Esophagus muscularis mucosa (tissue), 4 donors: ENCODE measurements at regions not wholly inside any gene's neighbourhood (a gene's known extent, or its start where the extent isn't known, plus 50 kb on each side); places are given as distances from the start of the nearest gene placed in this dataset.

Experiments
- EP300 ChIP-seq: sonication (generic); formaldehyde crosslinking; IDR thresholded peaks from one replicate; pipeline ENCODE4 v1.6.1; 2017; ENCODE audit warnings: antibody characterized with exemption
- POLR2A ChIP-seq: fragments of 450-650 bp; IDR thresholded peaks from one replicate; pipeline ENCODE4 v1.6.1; 2017; ENCODE audit warnings: antibody characterized with exemption, moderate library complexity, mild to moderate bottlenecking, low read depth
- POLR2AphosphoS5 ChIP-seq, 2 donors: sonication (generic); formaldehyde crosslinking; IDR thresholded peaks; one replicate each; pipeline ENCODE4 v1.6.1; 2017; ENCODE audit warnings: antibody characterized with exemption in 2 of 2
- TF ChIP-seq, protein P1 (sequence below), 3 experiments: fragments of 200-600 bp in 2 of 3; fragments of 450-650 bp in 1 of 3; sonication (generic) in 2 of 3; IDR thresholded peaks; one replicate each; pipeline ENCODE4 v1.5.1; 2017 to 2019; ENCODE audit warnings: antibody characterized with exemption in 3 of 3, mild to moderate bottlenecking in 2 of 3, moderate library complexity in 1 of 3

DNA sequence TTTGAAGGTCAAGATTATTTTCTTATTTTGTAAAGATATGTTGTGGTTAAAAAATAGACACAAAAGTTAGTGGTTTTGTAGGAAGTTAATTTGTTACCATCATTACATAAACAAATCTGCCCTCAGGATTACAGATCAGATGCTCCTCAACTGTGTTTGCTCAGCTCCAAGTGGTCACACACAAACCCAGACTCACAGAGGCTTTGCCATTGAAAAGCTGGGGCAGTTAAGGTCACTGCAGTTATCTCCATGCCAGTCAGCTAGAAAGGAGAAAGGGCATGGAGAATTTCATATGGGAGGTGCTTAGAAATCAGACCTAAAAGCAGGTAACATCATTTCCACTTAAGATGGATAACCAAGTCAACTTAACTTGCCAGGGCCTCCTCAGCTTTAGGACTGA lies 825.7 kb upstream of the GBE1 start:
- TF ChIP-seq POLR2AphosphoS5 (IDR thresholded peaks at IDR 0.05) (no peak), EP300 (no peak), POLR2A (no peak)
- TF ChIP-seq, protein P1, sequence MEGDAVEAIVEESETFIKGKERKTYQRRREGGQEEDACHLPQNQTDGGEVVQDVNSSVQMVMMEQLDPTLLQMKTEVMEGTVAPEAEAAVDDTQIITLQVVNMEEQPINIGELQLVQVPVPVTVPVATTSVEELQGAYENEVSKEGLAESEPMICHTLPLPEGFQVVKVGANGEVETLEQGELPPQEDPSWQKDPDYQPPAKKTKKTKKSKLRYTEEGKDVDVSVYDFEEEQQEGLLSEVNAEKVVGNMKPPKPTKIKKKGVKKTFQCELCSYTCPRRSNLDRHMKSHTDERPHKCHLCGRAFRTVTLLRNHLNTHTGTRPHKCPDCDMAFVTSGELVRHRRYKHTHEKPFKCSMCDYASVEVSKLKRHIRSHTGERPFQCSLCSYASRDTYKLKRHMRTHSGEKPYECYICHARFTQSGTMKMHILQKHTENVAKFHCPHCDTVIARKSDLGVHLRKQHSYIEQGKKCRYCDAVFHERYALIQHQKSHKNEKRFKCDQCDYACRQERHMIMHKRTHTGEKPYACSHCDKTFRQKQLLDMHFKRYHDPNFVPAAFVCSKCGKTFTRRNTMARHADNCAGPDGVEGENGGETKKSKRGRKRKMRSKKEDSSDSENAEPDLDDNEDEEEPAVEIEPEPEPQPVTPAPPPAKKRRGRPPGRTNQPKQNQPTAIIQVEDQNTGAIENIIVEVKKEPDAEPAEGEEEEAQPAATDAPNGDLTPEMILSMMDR (IDR thresholded peaks at IDR 0.05) = no peak
